C4-2B (cell line): ENCODE measurements at regions not wholly inside any gene's neighbourhood (a gene's known extent, or its start where the extent isn't known, plus 50 kb on each side); places are given as distances from the start of the nearest gene placed in this dataset.

Source experiments
- CTCF ChIP-seq: fragments of 450-650 bp; conservative IDR thresholded peaks from 2 replicates; pipeline ENCODE4 v1.5.1; 2017; ENCODE audit warnings: mild to moderate bottlenecking
- ZFX ChIP-seq: fragments of 450-650 bp; IDR thresholded peaks from 2 replicates; pipeline ENCODE4 v1.6.1; 2017

GRCh38 chr2:56464066-56464465 lies 280.3 kb downstream of the CCDC85A start:
- TF ChIP-seq CTCF: no peak
- TF ChIP-seq ZFX: no peak
